T-helper 1 cell treated with Interleukin-12 subunit alpha and Interleukin-12 subunit beta and Interleukin-4 antibody, amounts not matched to agents 30 μg/mL and 1 μg/mL, for 36 hours (primary cell): ENCODE measurements at regions not wholly inside any gene's neighbourhood (a gene's known extent, or its start where the extent isn't known, plus 50 kb on each side); places are given as distances from the start of the nearest gene placed in this dataset.

ENCODE experiments used
- H3K27ac Mint-ChIP-seq: one replicate; pipeline ENCODE4 v1.8.0; 2021; ENCODE audit warnings: mild to moderate bottlenecking, mixed read lengths
- H3K27me3 Mint-ChIP-seq: one replicate; pipeline ENCODE4 v1.8.0; 2021; ENCODE audit warnings: low read depth, mixed read lengths
- H3K36me3 Mint-ChIP-seq: one replicate; pipeline ENCODE4 v1.8.0; 2021; ENCODE audit warnings: low read depth, mixed read lengths
- H3K4me1 Mint-ChIP-seq: one replicate; pipeline ENCODE4 v1.8.0; 2021; ENCODE audit warnings: low read depth, mixed read lengths
- H3K4me3 Mint-ChIP-seq: one replicate; pipeline ENCODE4 v1.8.0; 2021; ENCODE audit warnings: mild to moderate bottlenecking, moderate library complexity, mixed read lengths
- H3K9me3 Mint-ChIP-seq: one replicate; pipeline ENCODE4 v1.8.0; 2021; ENCODE audit warnings: mixed read lengths

GRCh38 chr5:158478139-158478538 is 619.2 kb upstream of the CLINT1 start:
- Mint-ChIP-seq H3K4me1 (no peaks in the 10 kb centered on the region), H3K27ac (no peak overlapping the region), H3K36me3 (no peaks in the 10 kb centered on the region), H3K9me3 (no peaks in the 10 kb centered on the region), H3K4me3 (no peak overlapping the region), H3K27me3 (no peaks in the 10 kb centered on the region)

- H3K9me3 Mint-ChIP-seq: no peaks in the 10 kb centered on the region
These were observed 618.3 kb upstream of the CLINT1 start for GRCh38 chr5:158477214-158477613.

GRCh38 chr5:158473016-158473635 is 614.2 kb upstream of the CLINT1 start:
- no peaks in the 10 kb centered on the region for H3K27me3 Mint-ChIP-seq

More at GRCh38 chr5:158477214-158477613, 618.3 kb upstream of the CLINT1 start:
- Mint-ChIP-seq H3K4me3 (no peak overlapping the region), H3K27me3 (no peaks in the 10 kb centered on the region), H3K27ac (no peak overlapping the region), H3K36me3 (no peaks in the 10 kb centered on the region), H3K4me1 (no peaks in the 10 kb centered on the region)

GRCh38 chr5:158471535-158471924 is 612.6 kb upstream of the CLINT1 start:
- no peaks in the 10 kb centered on the region for H3K27me3 Mint-ChIP-seq
- no peaks in the 10 kb centered on the region for H3K4me1 Mint-ChIP-seq
- H3K36me3 Mint-ChIP-seq: no peaks in the 10 kb centered on the region
- H3K27ac Mint-ChIP-seq: no peak overlapping the region
- H3K9me3 Mint-ChIP-seq: no peaks in the 10 kb centered on the region
- no peak overlapping the region for H3K4me3 Mint-ChIP-seq

More at GRCh38 chr5:158473016-158473635, 614.2 kb upstream of the CLINT1 start:
- H3K27ac Mint-ChIP-seq: no peak overlapping the region
- H3K36me3 Mint-ChIP-seq: no peaks in the 10 kb centered on the region
- H3K9me3 Mint-ChIP-seq: no peaks in the 10 kb centered on the region
- H3K4me1 Mint-ChIP-seq: no peaks in the 10 kb centered on the region
- H3K4me3 Mint-ChIP-seq: no peak overlapping the region

- Mint-ChIP-seq H3K27ac (no peak overlapping the region), H3K27me3 (no peaks in the 10 kb centered on the region), H3K9me3 (no peaks in the 10 kb centered on the region), H3K36me3 (no peaks in the 10 kb centered on the region), H3K4me3 (no peak overlapping the region), H3K4me1 (no peaks in the 10 kb centered on the region)
These were observed 612.0 kb upstream of the CLINT1 start for GRCh38 chr5:158470764-158471534.

GRCh38 chr5:158468444-158468843 is 609.5 kb upstream of the CLINT1 start:
- no peaks in the 10 kb centered on the region for H3K36me3 Mint-ChIP-seq
- H3K27me3 Mint-ChIP-seq: no peaks in the 10 kb centered on the region
- no peak overlapping the region for H3K4me3 Mint-ChIP-seq
- no peaks in the 10 kb centered on the region for H3K9me3 Mint-ChIP-seq
- no peaks in the 10 kb centered on the region for H3K4me1 Mint-ChIP-seq
- no peak overlapping the region for H3K27ac Mint-ChIP-seq

- H3K4me3 Mint-ChIP-seq: no peak overlapping the region
- H3K36me3 Mint-ChIP-seq: no peaks in the 10 kb centered on the region
- no peaks in the 10 kb centered on the region for H3K27me3 Mint-ChIP-seq
- H3K4me1 Mint-ChIP-seq: no peaks in the 10 kb centered on the region
- no peaks in the 10 kb centered on the region for H3K9me3 Mint-ChIP-seq
- no peak overlapping the region for H3K27ac Mint-ChIP-seq
These were observed 607.2 kb upstream of the CLINT1 start for GRCh38 chr5:158466191-158466590.

GRCh38 chr5:158465086-158465972 is 606.4 kb upstream of the CLINT1 start:
- H3K4me3 Mint-ChIP-seq: no peak overlapping the region
- no peaks in the 10 kb centered on the region for H3K9me3 Mint-ChIP-seq
- no peaks in the 10 kb centered on the region for H3K27me3 Mint-ChIP-seq
- no peaks in the 10 kb centered on the region for H3K4me1 Mint-ChIP-seq
- no peak overlapping the region for H3K27ac Mint-ChIP-seq
- H3K36me3 Mint-ChIP-seq: no peaks in the 10 kb centered on the region

- H3K4me3 Mint-ChIP-seq: no peak overlapping the region
- no peaks in the 10 kb centered on the region for H3K4me1 Mint-ChIP-seq
- H3K27me3 Mint-ChIP-seq: no peaks in the 10 kb centered on the region
- H3K9me3 Mint-ChIP-seq: no peaks in the 10 kb centered on the region
- H3K27ac Mint-ChIP-seq: no peak overlapping the region
- no peaks in the 10 kb centered on the region for H3K36me3 Mint-ChIP-seq
These were observed 605.4 kb upstream of the CLINT1 start for GRCh38 chr5:158464383-158464782.

- H3K36me3 Mint-ChIP-seq: no peaks in the 10 kb centered on the region
- H3K27ac Mint-ChIP-seq: no peak overlapping the region
- H3K4me3 Mint-ChIP-seq: no peak overlapping the region
- no peaks in the 10 kb centered on the region for H3K27me3 Mint-ChIP-seq
- H3K4me1 Mint-ChIP-seq: no peaks in the 10 kb centered on the region
- H3K9me3 Mint-ChIP-seq: no peaks in the 10 kb centered on the region
These were observed 605.0 kb upstream of the CLINT1 start for GRCh38 chr5:158463938-158464337.

GRCh38 chr5:158463188-158463587 is 604.2 kb upstream of the CLINT1 start:
- Mint-ChIP-seq H3K4me1 (no peaks in the 10 kb centered on the region), H3K27me3 (no peaks in the 10 kb centered on the region), H3K9me3 (no peaks in the 10 kb centered on the region), H3K36me3 (no peaks in the 10 kb centered on the region), H3K27ac (no peak overlapping the region), H3K4me3 (no peak overlapping the region)

GRCh38 chr5:158462349-158463114 is 603.6 kb upstream of the CLINT1 start:
- Mint-ChIP-seq H3K9me3 (no peaks in the 10 kb centered on the region), H3K36me3 (no peaks in the 10 kb centered on the region), H3K27ac (no peak overlapping the region), H3K4me1 (no peaks in the 10 kb centered on the region), H3K27me3 (no peaks in the 10 kb centered on the region), H3K4me3 (no peak overlapping the region)

- Mint-ChIP-seq H3K27me3 (no peaks in the 10 kb centered on the region), H3K27ac (no peak overlapping the region), H3K4me3 (no peak overlapping the region), H3K9me3 (no peaks in the 10 kb centered on the region), H3K4me1 (no peaks in the 10 kb centered on the region), H3K36me3 (no peaks in the 10 kb centered on the region)
These were observed 602.4 kb upstream of the CLINT1 start for GRCh38 chr5:158461240-158461854.

- Mint-ChIP-seq H3K4me3 (no peak overlapping the region), H3K9me3 (no peaks in the 10 kb centered on the region), H3K4me1 (no peaks in the 10 kb centered on the region), H3K27ac (no peak overlapping the region), H3K36me3 (no peaks in the 10 kb centered on the region), H3K27me3 (no peaks in the 10 kb centered on the region)
These were observed 599.1 kb upstream of the CLINT1 start for GRCh38 chr5:158458086-158458485.
